SK-N-SH treated with all-trans-retinoic acid at 6 μM for 48 hours (cell line): ENCODE measurements at regions not wholly inside any gene's neighbourhood (a gene's known extent, or its start where the extent isn't known, plus 50 kb on each side); places are given as distances from the start of the nearest gene placed in this dataset.

Source experiments
- CSRNP3 ChIP-seq: fragments of 250-450 bp; sonication (Bioruptor Pico); IDR thresholded peaks from 2 replicates; pipeline ENCODE4 v1.5.1; 2021; ENCODE audit warnings: mild to moderate bottlenecking, moderate library complexity
- PATZ1 ChIP-seq: fragments of 250-450 bp; sonication (Bioruptor Pico); IDR thresholded peaks from 2 replicates; pipeline ENCODE4 v1.8.0; 2020; ENCODE audit warnings: mild to moderate bottlenecking, moderate library complexity, borderline replicate concordance
- PPARA ChIP-seq: fragments of 250-450 bp; sonication (Bioruptor Pico); IDR thresholded peaks from 2 replicates; pipeline ENCODE4 v1.5.0; 2020; ENCODE audit warnings: mild to moderate bottlenecking, borderline replicate concordance

GRCh38 chr12:29879606-29880308, 96.0 kb upstream of the TMTC1 start:
- TF ChIP-seq PATZ1 (CRISPR knock-in tag) (no peak), CSRNP3 (CRISPR knock-in tag) (no peak), PPARA (CRISPR knock-in tag) (no peak)
